Mesothelial cell of epicardium (in vitro differentiated cells): ENCODE measurements at regions not wholly inside any gene's neighbourhood (a gene's known extent, or its start where the extent isn't known, plus 50 kb on each side); places are given as distances from the start of the nearest gene placed in this dataset.

Experiments used
- DNase-seq, 2 experiments: peaks; one replicate each; pipeline ENCODE4 v3.0.0; 2021; ENCODE audit warnings: low spot score in 2 of 2; ENCODE audit not compliant: unreplicated experiment in 2 of 2
- H3K27ac Mint-ChIP-seq: 2 replicates; pipeline ENCODE4 v1.8.0; 2021; ENCODE audit warnings: mixed read lengths
- H3K27me3 Mint-ChIP-seq: 2 replicates; pipeline ENCODE4 v1.8.0; 2021; ENCODE audit warnings: low read depth, mixed read lengths
- H3K36me3 Mint-ChIP-seq: 2 replicates; pipeline ENCODE4 v1.8.0; 2021; ENCODE audit warnings: mixed read lengths
- H3K4me1 Mint-ChIP-seq: 2 replicates; pipeline ENCODE4 v1.8.0; 2021; ENCODE audit warnings: mixed read lengths
- H3K4me3 Mint-ChIP-seq: 2 replicates; pipeline ENCODE4 v1.8.0; 2021; ENCODE audit warnings: mild to moderate bottlenecking, moderate library complexity, mixed read lengths
- H3K9me3 Mint-ChIP-seq: 2 replicates; pipeline ENCODE4 v1.8.0; 2021; ENCODE audit warnings: mixed read lengths
- CTCF ChIP-seq: fragments of 200-600 bp; sonication (generic); IDR thresholded peaks from one replicate; pipeline ENCODE4 v1.5.0; 2021; ENCODE audit warnings: antibody characterized with exemption; ENCODE audit not compliant: unreplicated experiment

- H3K36me3 Mint-ChIP-seq: no peaks in the 10 kb centered on the region
- TF ChIP-seq CTCF: no peak
- H3K4me3 Mint-ChIP-seq: no peak overlapping the region
- no peak for DNase-seq
- no peaks in the 10 kb centered on the region for H3K27me3 Mint-ChIP-seq
- H3K9me3 Mint-ChIP-seq: no peaks in the 10 kb centered on the region
- no peak overlapping the region for H3K27ac Mint-ChIP-seq
- H3K4me1 Mint-ChIP-seq: peaks cover 5% of the 10 kb centered on the region
These were observed 284.9 kb downstream of the OSR1 start for GRCh38 chr2:19073522-19073921.

DNA sequence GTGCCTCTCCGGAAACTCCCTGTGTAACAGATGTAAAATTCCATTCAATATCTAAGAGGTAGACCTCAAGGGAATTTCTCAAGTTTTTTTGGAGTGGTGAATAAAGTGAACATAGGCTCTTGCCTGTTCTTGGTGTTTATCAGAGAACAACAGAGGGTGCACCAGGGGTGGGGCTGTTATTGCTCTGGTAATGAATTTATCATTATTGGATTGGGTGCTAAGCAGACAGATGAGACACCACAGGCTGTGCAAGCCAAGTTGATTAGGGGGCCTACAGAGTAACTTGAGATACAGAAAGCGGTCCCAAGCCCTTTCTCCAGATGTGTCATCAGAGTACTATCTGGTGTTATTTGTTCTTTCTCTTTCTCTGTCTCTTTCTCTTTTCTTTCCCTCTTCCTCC is 286.3 kb downstream of the OSR1 start:
- TF ChIP-seq CTCF: no peak
- DNase-seq: no peak
- Mint-ChIP-seq H3K9me3 (no peaks in the 10 kb centered on the region), H3K36me3 (no peaks in the 10 kb centered on the region), H3K4me1 (peaks cover 6% of the 10 kb centered on the region), H3K27ac (no peak overlapping the region), H3K4me3 (no peak overlapping the region), H3K27me3 (no peaks in the 10 kb centered on the region)

GRCh38 chr2:19070886-19071285 is 287.5 kb downstream of the OSR1 start:
- Mint-ChIP-seq H3K4me3 (no peak overlapping the region), H3K9me3 (no peaks in the 10 kb centered on the region)

GRCh38 chr2:19068206-19068605 is 290.2 kb downstream of the OSR1 start:
- H3K9me3 Mint-ChIP-seq: no peaks in the 10 kb centered on the region
- no peak for TF ChIP-seq CTCF
- no peak for DNase-seq
- H3K27me3 Mint-ChIP-seq: no peaks in the 10 kb centered on the region
- H3K36me3 Mint-ChIP-seq: no peaks in the 10 kb centered on the region
- no peak overlapping the region for H3K4me3 Mint-ChIP-seq
- peaks cover 6% of the 10 kb centered on the region for H3K4me1 Mint-ChIP-seq
- no peak overlapping the region for H3K27ac Mint-ChIP-seq

More at GRCh38 chr2:19070886-19071285, 287.5 kb downstream of the OSR1 start:
- DNase-seq: no peak
- Mint-ChIP-seq H3K27me3 (no peaks in the 10 kb centered on the region), H3K4me1 (peaks cover 6% of the 10 kb centered on the region), H3K36me3 (no peaks in the 10 kb centered on the region), H3K27ac (no peak overlapping the region)
- TF ChIP-seq CTCF: no peak

DNA sequence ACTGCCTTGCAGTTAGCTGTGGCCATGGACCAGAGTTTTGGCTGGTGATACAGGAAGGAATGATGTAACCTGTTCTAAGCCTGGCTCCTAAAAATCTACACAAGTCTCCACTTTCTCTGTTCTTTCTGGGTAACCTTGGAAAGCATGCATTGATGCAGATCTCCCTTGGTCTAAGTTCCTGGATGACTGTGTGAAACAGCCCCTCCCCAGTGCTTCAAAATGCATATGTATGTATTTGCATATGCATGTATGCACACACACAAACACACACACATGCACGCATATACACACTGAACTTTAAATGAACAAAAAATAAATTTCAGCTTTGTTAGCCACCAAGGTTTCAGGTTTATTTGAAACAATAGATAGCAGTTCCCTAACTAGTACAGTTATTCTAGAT is 296.1 kb downstream of the OSR1 start:
- H3K4me1 Mint-ChIP-seq: peaks cover 27% of the 10 kb centered on the region
- no peaks in the 10 kb centered on the region for H3K36me3 Mint-ChIP-seq
- H3K4me3 Mint-ChIP-seq: no peak overlapping the region
- H3K27me3 Mint-ChIP-seq: no peaks in the 10 kb centered on the region
- DNase-seq: no peak
- no peak overlapping the region for H3K27ac Mint-ChIP-seq
- H3K9me3 Mint-ChIP-seq: no peaks in the 10 kb centered on the region
- TF ChIP-seq CTCF: no peak

DNA sequence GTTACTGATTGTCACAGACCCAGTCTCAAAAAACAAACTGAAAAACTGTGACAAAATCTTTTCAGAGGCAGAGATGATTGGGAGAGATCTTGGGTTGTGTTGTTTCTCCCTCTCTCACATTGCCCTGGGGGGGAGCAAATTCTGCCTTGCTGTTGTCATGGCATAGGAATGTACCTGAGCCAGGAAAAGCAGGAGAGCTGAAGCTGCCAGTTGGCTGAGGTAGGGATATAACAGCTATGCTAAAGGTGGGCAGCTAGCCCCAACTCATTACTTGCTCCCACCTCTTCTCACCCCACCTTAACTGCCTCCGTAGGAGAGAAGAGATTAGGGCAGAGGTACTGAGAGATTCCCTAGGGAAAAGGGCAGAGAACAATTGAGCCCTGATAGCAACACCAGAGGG is 299.3 kb downstream of the OSR1 start:
- H3K27me3 Mint-ChIP-seq: no peaks in the 10 kb centered on the region
- DNase-seq: peak in 1 of 2 experiments; percentile 42
- no peak overlapping the region for H3K27ac Mint-ChIP-seq
- H3K4me3 Mint-ChIP-seq: no peak overlapping the region
- H3K9me3 Mint-ChIP-seq: peaks cover 9% of the 10 kb centered on the region
- H3K36me3 Mint-ChIP-seq: no peaks in the 10 kb centered on the region
- TF ChIP-seq CTCF: no peak
- peaks cover 27% of the 10 kb centered on the region for H3K4me1 Mint-ChIP-seq
